AG08395 (cell line): ENCODE measurements at regions not wholly inside any gene's neighbourhood (a gene's known extent, or its start where the extent isn't known, plus 50 kb on each side); places are given as distances from the start of the nearest gene placed in this dataset.

Experiments
- DNase-seq: peaks from one replicate; pipeline ENCODE4 v3.0.0; 2012; ENCODE audit warnings: mixed read lengths, low spot score

GRCh38 chr3:167188592-167188991, 191.5 kb downstream of the ZBBX start:
- no peak for DNase-seq

- DNase-seq: no peak
Measured at GRCh38 chr3:167187221-167187620, 192.9 kb downstream of the ZBBX start.

GRCh38 chr3:167184511-167184910, 195.6 kb downstream of the ZBBX start:
- DNase-seq: no peak

GRCh38 chr3:167172377-167172776, 207.7 kb downstream of the ZBBX start:
- DNase-seq: no peak

GRCh38 chr3:167167491-167167890, 212.6 kb downstream of the ZBBX start:
- no peak for DNase-seq

- DNase-seq: no peak
Measured at GRCh38 chr3:167166594-167167253, 213.4 kb downstream of the ZBBX start.

GRCh38 chr3:167166012-167166411, 214.1 kb downstream of the ZBBX start:
- DNase-seq: no peak

GRCh38 chr3:167163580-167163979, 216.5 kb downstream of the ZBBX start:
- no peak for DNase-seq

- DNase-seq: no peak
Measured at GRCh38 chr3:167162083-167162482, 218.0 kb downstream of the ZBBX start.

GRCh38 chr3:167160781-167161180, 219.3 kb downstream of the ZBBX start:
- DNase-seq: no peak

- DNase-seq: no peak
Measured at GRCh38 chr3:167151636-167152035, 228.5 kb downstream of the ZBBX start.

- DNase-seq: no peak
Measured at GRCh38 chr3:167148136-167148535, 232.0 kb downstream of the ZBBX start.

GRCh38 chr3:167146911-167147310, 233.2 kb downstream of the ZBBX start:
- no peak for DNase-seq

GRCh38 chr3:167125612-167126407, 254.3 kb downstream of the ZBBX start:
- DNase-seq: no peak

GRCh38 chr3:167120828-167121227, 259.3 kb downstream of the ZBBX start:
- DNase-seq: no peak

GRCh38 chr3:167116120-167116922, 263.8 kb downstream of the ZBBX start:
- no peak for DNase-seq

- DNase-seq: no peak
Measured at GRCh38 chr3:167115331-167115934, 264.7 kb downstream of the ZBBX start.

- no peak for DNase-seq
Measured at GRCh38 chr3:167114619-167115018, 265.5 kb downstream of the ZBBX start.

- DNase-seq: no peak
Measured at GRCh38 chr3:167113035-167113830, 266.9 kb downstream of the ZBBX start.

- no peak for DNase-seq
Measured at GRCh38 chr3:167110901-167111300, 269.2 kb downstream of the ZBBX start.

GRCh38 chr3:167109746-167110145, 270.4 kb downstream of the ZBBX start:
- DNase-seq: no peak

GRCh38 chr3:167106456-167106855, 273.6 kb downstream of the ZBBX start:
- no peak for DNase-seq
